Iris pigment epithelial cell (primary cell): ENCODE measurements at regions not wholly inside any gene's neighbourhood (a gene's known extent, or its start where the extent isn't known, plus 50 kb on each side); places are given as distances from the start of the nearest gene placed in this dataset.

Experiments used
- DNase-seq: peaks from one replicate; pipeline ENCODE4 v3.0.0-alpha.2; 2011; ENCODE audit warnings: low read depth

GRCh38 chr2:139162456-139162855 lies 382.3 kb upstream of the NXPH2 start:
- DNase-seq, result no peak

DNA sequence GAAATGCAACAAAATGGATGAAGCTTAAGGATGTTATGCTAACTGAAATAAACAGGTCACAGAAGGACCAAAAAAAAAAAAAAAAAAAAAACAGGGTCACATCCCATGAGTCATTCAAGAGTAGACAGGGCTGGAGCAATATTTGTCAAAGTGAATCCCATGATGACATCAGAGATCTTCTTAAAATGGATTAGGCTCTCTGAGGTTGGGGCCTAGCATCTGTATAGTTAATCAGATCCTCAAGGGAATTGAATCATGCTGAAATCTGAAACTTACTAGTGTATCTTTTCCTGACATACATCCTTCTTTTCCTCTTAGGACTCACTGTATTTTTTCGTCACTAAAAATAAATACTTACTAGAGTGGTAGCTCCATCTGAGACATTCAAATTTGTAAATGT lies 380.6 kb upstream of the NXPH2 start:
- no peak for DNase-seq

DNA sequence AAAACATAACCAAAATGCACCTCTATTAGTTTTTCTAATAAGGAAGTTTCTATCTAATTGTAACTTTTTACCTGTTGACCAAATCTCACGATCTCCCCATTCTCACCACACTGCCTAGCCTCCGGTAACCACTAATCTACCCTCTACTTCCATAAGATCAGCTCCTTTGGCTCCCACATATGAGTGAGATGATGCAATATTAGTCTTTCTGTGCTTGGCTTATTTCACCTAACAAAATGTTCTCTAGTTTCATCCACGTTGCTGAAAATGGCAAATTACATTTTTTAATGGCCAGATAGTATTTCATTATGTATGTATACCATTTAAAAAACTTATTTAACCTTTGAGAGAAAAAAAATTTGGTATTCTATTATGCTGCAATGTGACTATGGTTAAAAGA lies 379.0 kb upstream of the NXPH2 start:
- DNase-seq, result no peak

GRCh38 chr2:139156730-139157129 lies 376.5 kb upstream of the NXPH2 start:
- DNase-seq, result no peak

GRCh38 chr2:139155991-139156390 lies 375.8 kb upstream of the NXPH2 start:
- DNase-seq, result no peak

DNA sequence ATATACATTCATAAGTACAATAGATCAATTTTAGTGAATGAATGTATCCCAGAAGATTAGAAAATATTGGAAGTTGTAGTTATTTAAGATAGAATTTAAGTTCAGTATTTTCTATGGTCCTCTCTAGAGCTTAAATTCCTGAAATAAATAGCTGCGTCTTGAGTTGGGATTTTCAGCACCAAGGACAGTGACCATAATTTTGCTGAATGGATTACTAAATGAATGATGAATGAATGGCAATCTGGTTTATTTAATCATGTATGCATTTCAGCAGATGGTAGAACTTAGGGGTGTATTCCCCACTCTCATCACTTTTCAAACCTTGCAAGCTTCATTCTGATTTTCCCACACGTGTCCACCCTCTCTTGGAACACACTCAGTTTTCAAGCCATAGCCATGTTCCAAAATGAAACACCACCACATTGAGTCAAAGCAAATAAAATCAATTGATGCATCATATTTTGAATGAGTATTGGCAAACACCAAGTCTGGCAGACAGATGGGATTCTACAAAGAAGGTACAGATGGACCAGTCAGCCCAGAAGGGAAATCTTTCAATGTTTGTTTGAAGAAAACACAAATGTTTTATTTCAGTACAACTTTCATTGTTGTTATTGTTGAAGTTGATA lies 362.2 kb upstream of the NXPH2 start:
- peak; percentile 23 for DNase-seq

DNA sequence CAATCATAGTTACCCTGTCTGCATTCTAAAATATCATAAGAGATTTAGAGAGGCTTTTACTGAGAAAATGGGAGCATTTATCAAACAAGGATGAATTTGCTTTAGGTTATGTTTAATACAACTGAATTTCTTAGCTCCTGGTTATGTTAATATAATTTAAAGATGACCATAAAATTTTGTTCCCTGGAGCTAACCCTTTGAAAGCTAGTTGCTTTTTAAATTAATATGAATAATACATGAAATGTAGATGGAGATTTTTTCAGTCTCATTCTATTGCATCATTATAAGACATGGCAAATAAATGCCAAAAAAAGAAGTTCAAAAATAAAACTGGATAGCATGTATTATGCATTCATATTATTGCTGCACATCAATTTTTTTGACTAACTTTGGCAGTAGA lies 344.1 kb upstream of the NXPH2 start:
- no peak for DNase-seq

DNA sequence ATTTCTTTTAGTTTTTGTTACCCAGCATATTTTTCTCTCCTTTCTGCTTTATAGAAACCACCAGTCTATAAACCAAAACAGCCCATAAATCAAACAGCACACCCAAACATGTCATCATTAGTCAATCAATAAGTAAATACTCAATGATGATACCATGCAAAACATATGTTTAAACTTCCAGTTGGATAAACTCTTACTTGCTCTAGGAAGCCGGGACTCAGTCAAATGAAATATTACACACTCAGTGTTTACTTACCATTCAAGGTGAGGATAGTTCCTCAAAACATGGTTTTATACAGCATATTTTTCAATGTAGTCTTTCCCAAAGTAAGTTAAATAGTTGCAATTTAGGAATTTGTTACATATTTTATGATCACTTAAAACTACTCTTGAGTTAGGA lies 343.6 kb upstream of the NXPH2 start:
- no peak for DNase-seq

DNA sequence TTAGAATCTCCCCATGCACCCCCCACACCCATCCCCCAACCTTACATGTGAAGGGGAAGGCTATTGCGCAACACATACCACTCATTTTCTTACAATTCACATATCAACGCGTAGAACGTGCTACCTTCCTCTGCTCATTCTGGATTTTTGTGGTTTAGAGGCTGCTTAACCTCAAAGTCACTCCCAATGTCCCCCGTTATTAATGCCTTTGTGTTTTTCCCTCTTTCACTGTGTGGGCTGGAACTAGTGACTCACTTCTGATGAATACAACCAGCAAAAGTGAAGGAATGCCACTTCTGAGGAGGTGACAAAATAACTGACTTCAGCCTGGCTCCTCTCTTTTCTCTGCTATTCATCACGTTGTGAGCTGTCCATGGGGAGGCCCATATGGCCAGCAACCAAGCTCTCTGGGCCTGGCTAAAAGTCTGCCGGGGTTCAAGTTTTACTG lies 342.5 kb upstream of the NXPH2 start:
- DNase-seq, result peak; percentile 52

DNA sequence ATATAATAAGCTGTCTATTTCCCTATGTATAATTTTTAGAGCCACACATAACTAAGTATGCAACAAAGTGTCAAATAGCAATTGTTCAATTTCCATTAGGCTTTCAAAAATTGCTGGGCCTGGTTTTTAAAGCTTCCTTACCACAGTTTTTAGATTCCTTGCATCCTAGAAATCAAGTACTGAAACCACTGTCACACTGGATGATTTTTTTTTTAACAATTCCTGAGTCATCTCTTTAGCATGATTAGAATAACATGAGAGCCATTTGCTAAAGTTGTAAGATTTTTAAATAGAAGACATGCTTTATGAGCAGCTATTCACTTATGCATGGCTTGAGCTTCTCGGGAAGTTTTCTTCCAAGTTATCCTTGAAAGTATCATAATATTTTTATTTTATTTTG lies 319.5 kb upstream of the NXPH2 start:
- no peak for DNase-seq

GRCh38 chr2:139098961-139099360 lies 318.8 kb upstream of the NXPH2 start:
- DNase-seq, result no peak

DNA sequence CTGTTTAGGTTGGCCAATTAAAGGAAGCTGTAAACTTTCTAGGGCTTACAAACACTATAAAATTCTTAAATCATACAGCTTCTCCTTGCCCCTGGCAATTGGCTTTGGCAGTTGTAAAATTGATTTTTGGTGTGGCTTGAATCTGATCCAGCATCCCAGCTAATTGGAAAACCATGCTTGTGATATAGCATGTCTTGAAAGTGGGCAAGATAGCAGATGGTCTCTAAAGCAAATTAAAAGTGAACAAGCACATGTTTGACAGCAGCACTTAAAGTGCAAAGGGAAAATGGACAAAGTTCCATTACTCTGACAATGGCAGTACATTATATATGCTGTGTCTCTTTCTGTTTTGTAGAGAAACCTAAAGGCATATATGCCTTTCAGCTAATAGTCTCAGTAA lies 302.9 kb upstream of the NXPH2 start:
- no peak for DNase-seq

- DNase-seq, result no peak
Measured at GRCh38 chr2:139080244-139080643, 300.1 kb upstream of the NXPH2 start.

GRCh38 chr2:139079311-139079710 lies 299.1 kb upstream of the NXPH2 start:
- no peak for DNase-seq

GRCh38 chr2:139078376-139078775 lies 298.2 kb upstream of the NXPH2 start:
- DNase-seq, result no peak

DNA sequence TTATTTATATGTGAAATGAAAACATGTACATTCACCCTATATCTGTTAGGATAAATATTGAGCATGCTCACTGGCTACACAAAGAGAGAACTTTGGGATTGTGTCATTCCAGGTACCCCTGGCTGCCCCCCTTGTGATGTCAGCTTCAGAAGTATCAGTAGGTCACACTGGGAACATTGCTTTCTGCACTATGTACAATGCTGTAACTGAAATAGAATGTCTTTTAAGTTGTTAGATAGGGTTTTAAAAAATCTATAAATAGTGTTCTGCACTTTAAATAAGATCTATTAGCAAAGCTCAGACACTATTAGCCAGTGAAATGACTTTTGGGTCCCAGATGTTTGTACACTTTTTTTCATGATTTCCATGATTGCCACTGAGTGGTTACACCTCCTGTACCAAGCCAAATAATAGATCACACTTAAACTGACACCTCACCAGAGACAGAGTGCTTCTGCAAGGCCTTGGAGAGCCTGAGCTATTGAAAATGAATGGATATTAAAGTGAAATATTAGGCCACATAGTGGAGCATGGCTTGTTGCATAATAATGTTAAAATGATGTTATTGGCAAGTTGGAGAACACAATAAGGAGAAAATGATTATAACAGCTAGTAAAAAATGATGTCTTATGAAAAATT lies 297.0 kb upstream of the NXPH2 start:
- DNase-seq, result no peak

- no peak for DNase-seq
Measured at GRCh38 chr2:139067874-139068273, 287.7 kb upstream of the NXPH2 start.

DNA sequence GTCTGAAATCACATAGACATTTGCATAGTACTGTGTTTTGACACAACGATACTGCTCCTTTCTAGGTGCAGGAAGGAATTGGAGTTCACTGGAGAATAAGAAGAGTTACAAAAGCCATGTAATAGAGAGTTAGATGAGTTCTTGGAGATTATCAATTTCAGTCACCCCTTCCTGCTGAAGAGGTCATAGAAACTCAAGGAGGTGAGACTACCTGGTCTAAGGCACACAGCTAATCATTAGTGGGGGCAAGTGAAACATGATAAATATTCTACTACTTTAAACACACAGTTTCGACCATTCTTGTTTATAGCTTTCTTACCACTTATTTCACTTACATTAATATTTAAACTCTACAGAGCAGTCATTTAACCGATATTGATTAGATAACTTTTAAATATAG lies 286.9 kb upstream of the NXPH2 start:
- DNase-seq, result no peak

DNA sequence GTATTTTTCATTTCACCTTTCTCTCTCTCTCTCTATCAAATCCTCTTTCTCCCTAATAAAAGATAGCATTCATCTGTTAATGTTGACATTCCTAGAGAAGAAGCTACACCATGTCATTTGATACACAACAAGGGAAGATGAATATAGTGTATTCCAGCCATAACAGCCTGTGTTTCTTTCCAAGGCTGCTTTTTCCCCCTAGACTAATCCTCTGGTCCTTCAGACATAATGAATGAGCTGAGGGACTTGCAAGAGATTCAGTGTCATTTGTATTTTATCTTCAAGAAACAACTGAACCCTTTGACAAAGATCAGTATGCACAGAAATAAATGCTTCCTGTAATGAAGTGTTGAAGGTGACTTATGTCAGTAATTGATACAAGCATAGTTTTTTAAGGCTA lies 284.0 kb upstream of the NXPH2 start:
- no peak for DNase-seq

DNA sequence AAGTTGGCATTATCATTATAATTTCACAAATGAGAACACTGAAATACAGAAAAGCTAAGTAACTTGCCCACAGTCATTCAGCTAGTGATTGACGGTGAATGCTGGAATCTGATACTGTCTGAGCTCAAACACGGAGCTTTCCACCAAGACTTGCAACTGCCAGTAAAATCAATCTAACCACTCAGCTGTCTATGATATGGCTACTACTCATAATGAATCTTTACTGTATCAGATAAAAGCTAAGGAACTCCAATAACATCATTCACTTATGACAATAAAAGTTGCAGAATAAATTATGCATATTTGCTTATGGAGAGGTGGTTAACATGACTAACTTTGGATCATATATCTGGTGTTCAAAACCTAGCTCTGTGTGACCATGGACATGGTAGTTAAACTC lies 279.4 kb upstream of the NXPH2 start:
- no peak for DNase-seq

DNA sequence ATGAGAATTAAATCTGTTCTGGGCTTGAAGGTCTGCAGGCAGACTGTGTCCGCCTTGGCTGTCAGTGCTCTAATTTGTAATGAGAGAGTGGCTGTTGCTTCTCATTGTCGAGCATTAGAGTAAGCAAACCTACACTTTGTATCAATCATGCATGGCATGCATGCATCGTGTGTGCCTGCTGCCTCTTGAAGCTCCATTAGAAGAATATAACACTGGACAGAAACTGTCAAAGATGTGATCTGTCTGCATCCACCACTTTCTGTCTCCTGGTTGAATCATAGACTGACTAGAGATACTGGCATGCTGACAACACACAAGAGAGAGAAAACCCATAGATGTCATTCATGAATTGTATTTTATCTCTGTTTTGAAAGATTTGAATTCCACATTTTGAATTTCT lies 275.0 kb upstream of the NXPH2 start:
- DNase-seq, result no peak

DNA sequence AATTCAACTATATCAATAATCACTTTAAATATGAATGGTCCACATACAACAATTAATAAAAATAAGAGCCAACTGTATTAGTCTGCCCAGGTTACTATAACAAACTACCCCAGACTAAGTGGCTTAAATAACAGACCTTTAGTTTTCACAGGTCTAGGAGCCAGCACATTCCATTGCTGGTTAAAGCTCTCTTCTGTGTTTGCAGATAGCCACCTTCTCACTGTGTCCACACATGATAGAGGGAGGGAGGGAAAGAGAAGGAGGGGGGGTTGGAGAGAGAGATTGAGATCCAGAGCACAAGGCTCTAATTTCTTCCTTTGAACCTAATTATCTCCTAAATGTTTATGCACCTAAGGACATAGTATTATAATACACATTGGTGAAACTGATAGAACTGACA lies 267.8 kb upstream of the NXPH2 start:
- no peak for DNase-seq

DNA sequence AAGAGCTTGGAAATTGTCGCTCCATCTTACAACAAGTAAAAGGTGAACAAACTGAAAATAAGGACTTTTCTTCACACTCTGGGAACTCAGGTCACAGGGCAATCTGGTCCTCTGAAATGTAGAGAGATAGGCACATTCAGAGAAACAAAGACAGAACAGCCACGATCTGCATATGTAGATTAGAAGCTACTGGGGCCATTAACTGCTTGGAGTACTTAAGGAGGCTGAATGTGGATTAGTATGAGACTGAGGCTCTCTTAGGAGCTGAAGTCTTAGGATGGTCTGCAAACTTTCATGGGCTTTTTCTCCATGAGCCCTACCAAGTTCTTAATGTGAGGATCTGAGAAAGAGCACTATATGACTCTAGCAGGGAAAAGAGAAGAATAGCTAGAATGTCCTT lies 265.3 kb upstream of the NXPH2 start:
- DNase-seq, result no peak

DNA sequence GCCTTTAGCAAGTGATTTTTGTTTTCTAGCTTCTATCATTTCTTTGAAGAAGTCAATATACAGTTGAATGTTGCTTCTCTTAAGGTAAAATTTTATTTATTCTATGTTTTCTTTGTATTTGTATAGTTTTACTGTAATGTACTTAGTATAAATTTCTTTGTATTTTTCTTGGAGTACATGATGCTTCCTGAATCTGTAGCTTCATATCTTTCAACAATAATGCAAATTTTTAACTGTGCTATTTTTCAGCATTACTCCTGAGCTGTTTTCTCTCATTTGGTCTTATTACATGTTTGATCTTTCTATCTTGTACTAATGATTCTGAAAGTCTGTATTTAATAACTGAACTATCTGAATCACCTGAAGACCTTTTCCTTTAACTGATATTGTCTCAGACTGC lies 253.9 kb upstream of the NXPH2 start:
- no peak for DNase-seq
